ENCODE measurements at regions not wholly inside any gene's neighbourhood (a gene's known extent, or its start where the extent isn't known, plus 50 kb on each side); places are given as distances from the start of the nearest gene placed in this dataset.

GRCh38 chr5:168117469-168117868 lies 174.0 kb upstream of the WWC1 start:
- TF ChIP-seq, protein P1, sequence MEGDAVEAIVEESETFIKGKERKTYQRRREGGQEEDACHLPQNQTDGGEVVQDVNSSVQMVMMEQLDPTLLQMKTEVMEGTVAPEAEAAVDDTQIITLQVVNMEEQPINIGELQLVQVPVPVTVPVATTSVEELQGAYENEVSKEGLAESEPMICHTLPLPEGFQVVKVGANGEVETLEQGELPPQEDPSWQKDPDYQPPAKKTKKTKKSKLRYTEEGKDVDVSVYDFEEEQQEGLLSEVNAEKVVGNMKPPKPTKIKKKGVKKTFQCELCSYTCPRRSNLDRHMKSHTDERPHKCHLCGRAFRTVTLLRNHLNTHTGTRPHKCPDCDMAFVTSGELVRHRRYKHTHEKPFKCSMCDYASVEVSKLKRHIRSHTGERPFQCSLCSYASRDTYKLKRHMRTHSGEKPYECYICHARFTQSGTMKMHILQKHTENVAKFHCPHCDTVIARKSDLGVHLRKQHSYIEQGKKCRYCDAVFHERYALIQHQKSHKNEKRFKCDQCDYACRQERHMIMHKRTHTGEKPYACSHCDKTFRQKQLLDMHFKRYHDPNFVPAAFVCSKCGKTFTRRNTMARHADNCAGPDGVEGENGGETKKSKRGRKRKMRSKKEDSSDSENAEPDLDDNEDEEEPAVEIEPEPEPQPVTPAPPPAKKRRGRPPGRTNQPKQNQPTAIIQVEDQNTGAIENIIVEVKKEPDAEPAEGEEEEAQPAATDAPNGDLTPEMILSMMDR (conservative IDR thresholded peaks at IDR 0.05), result no peak

DNA sequence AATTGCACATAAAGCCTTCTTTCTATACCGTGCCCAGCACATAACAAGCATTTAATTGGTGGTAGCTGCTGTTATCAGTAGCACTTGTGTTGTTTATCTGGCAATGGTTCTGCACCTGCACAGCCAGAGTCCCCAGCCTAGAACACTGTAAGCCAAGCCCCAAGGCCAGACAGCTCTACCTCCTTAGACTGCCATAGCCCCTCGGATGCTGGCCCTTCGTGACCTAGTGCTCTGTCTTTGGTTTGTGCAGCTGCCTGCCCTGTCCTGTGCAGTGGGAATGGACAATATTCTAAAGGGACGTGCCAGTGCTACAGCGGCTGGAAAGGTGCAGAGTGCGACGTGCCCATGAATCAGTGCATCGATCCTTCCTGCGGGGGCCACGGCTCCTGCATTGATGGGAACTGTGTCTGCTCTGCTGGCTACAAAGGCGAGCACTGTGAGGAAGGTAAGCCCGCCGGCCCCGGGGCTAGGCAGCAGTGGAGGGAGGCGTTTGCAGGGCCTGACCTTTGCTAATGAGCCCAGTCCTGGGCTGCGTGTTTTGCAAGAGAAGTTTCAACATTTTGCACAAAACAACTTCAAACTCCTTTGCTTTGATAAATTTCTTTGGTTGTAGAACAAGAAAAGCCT lies 173.3 kb upstream of the WWC1 start:
- TF ChIP-seq, protein P1 (conservative IDR thresholded peaks at IDR 0.05), result no peak
- H3K27ac ChIP-seq, result no peak overlapping the region

More at GRCh38 chr5:168117469-168117868, 174.0 kb upstream of the WWC1 start:
- no peak overlapping the region for H3K27ac ChIP-seq

- H3K27ac ChIP-seq, result no peak overlapping the region
- TF ChIP-seq, protein P1 (conservative IDR thresholded peaks at IDR 0.05), result no peak
Measured at GRCh38 chr5:168120401-168121137, 170.9 kb upstream of the WWC1 start.

GRCh38 chr5:168121138-168121494 lies 170.3 kb upstream of the WWC1 start:
- TF ChIP-seq, protein P1 (conservative IDR thresholded peaks at IDR 0.05), result no peak
- no peak overlapping the region for H3K27ac ChIP-seq

GRCh38 chr5:168123631-168124528 lies 167.6 kb upstream of the WWC1 start:
- TF ChIP-seq, protein P1 (conservative IDR thresholded peaks at IDR 0.05), result no peak

DNA sequence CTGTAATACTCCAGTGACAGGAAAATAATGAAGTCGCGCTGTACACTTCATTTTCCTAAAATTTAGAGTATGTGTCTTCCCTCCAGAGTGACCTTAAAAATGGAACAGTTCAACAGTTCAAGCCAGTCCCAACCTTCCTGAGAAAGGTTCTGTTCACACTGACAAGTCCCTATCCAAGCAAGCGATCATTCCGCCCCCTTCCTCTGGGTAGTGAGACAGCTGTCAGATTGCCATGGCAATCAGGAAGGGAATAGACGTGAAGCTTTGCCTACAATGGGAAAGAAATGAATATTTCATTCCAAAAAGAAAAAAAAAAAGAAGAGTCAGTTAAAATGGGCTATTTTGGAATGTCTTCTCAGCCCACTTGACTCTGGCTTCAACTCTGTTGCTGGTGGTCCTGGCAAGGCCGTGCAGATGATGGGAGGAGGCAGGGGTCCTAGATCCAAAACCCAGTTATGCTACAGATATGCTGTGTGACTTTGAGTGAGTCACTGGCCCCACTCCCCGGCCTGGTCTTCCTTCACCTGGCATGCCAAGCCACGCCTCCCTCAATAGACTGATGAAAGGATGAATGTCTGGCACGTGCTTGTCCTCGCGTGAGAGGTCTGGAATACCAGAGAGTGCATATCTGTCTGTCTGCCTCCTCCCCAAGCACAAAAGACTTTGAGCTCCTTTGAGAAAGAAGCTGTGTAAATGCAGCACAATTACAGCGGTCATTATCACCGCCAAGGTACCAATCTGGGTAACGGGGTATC lies 165.8 kb upstream of the WWC1 start:
- H3K27ac ChIP-seq, result no peak overlapping the region
- TF ChIP-seq, protein P1 (conservative IDR thresholded peaks at IDR 0.05), result no peak

More at GRCh38 chr5:168123631-168124528, 167.6 kb upstream of the WWC1 start:
- no peak overlapping the region for H3K27ac ChIP-seq
